Caco-2 (cell line): ENCODE measurements at regions not wholly inside any gene's neighbourhood (a gene's known extent, or its start where the extent isn't known, plus 50 kb on each side); places are given as distances from the start of the nearest gene placed in this dataset.

Source experiments
- BruUV-seq: library from RNA; stranded (reverse); fragments of 400-500 nt; replicated peaks from 2 replicates; lab custom pipeline; 2021; lab: Mats Ljungman, UMichigan
- CTCF ChIA-PET: fragments of 300-600 bp; sonication (Branson Sonifier 250); formaldehyde crosslinking; loops from one replicate; lab custom pipeline; 2022; ENCODE audit warnings: antibody characterized with exemption; lab: Charles Lee
- POLR2A ChIA-PET: fragments of 300-600 bp; sonication (Branson Sonifier 250); formaldehyde crosslinking; loops from one replicate; lab custom pipeline; 2022; ENCODE audit warnings: antibody characterized with exemption; lab: Charles Lee
- DNase-seq, 2 experiments: peaks; one replicate each; pipeline versions ENCODE4 v3.0.0 to v3.0.0-alpha.2; 2020 to 2022
- H3K27me3 ChIP-seq: replicated peaks from 2 replicates; pipeline ENCODE4 v1.6.0; 2011; ENCODE audit warnings: low read length; ENCODE audit not compliant: control insufficient read depth, insufficient read depth
- H3K36me3 ChIP-seq: 2 replicates; pipeline ENCODE4 v1.5.1; 2011; ENCODE audit warnings: low read length; ENCODE audit not compliant: control insufficient read depth, insufficient read depth
- H3K4me1 ChIP-seq: fragments of 250-450 bp; sonication (Bioruptor Pico); 2 replicates; pipeline ENCODE4 v1.5.1; 2020; ENCODE audit warnings: mild to moderate bottlenecking
- H3K4me3 ChIP-seq: 2 replicates; pipeline ENCODE4 v1.5.1; 2011; ENCODE audit warnings: low read depth, mild to moderate bottlenecking, control low read depth, low read length
- H3K9me3 ChIP-seq: fragments of 250-450 bp; sonication (Bioruptor Pico); 2 replicates; pipeline ENCODE4 v1.5.1; 2020; ENCODE audit warnings: mild to moderate bottlenecking, moderate library complexity
- H3K27ac Mint-ChIP-seq: one replicate; pipeline ENCODE4 v1.8.0; 2022; ENCODE audit warnings: mixed read lengths; ENCODE audit not compliant: unreplicated experiment
- H3K27me3 Mint-ChIP-seq: one replicate; pipeline ENCODE4 v1.8.0; 2022; ENCODE audit warnings: mixed read lengths; ENCODE audit not compliant: insufficient read depth, unreplicated experiment
- H3K36me3 Mint-ChIP-seq: one replicate; pipeline ENCODE4 v1.8.0; 2022; ENCODE audit warnings: mild to moderate bottlenecking, mixed read lengths; ENCODE audit not compliant: insufficient read depth, unreplicated experiment
- H3K4me1 Mint-ChIP-seq: one replicate; pipeline ENCODE4 v1.8.0; 2022; ENCODE audit warnings: low read depth, mixed read lengths; ENCODE audit not compliant: unreplicated experiment
- H3K4me3 Mint-ChIP-seq: one replicate; pipeline ENCODE4 v1.8.0; 2022; ENCODE audit warnings: mild to moderate bottlenecking, moderate library complexity, mixed read lengths; ENCODE audit not compliant: unreplicated experiment
- H3K9me3 Mint-ChIP-seq: one replicate; pipeline ENCODE4 v1.8.0; 2022; ENCODE audit warnings: mixed read lengths; ENCODE audit not compliant: unreplicated experiment
- intact Hi-C: fragments of 100-400 bp; cut with micrococcal nuclease; formaldehyde crosslinking; loops from one replicate; pipeline ENCODE4 v1.10.0; 2022; ENCODE audit not compliant: unreplicated experiment
- TF ChIP-seq, protein P1 (sequence below), 2 experiments: fragments of 200-600 bp in 1 of 2; IDR thresholded peaks; 1 replicate in 1 of 2; 2 replicates in 1 of 2; pipeline versions ENCODE4 v1.5.1 to v1.8.0; 2011 to 2022; ENCODE audit warnings: antibody characterized with exemption in 1 of 2, control low read depth in 1 of 2, inconsistent platforms in 1 of 2, low read depth in 1 of 2, low read length in 1 of 2, mild to moderate bottlenecking in 1 of 2, moderate library complexity in 1 of 2; ENCODE audit not compliant: insufficient read depth in 1 of 2, severe bottlenecking in 1 of 2, unreplicated experiment in 1 of 2

DNA sequence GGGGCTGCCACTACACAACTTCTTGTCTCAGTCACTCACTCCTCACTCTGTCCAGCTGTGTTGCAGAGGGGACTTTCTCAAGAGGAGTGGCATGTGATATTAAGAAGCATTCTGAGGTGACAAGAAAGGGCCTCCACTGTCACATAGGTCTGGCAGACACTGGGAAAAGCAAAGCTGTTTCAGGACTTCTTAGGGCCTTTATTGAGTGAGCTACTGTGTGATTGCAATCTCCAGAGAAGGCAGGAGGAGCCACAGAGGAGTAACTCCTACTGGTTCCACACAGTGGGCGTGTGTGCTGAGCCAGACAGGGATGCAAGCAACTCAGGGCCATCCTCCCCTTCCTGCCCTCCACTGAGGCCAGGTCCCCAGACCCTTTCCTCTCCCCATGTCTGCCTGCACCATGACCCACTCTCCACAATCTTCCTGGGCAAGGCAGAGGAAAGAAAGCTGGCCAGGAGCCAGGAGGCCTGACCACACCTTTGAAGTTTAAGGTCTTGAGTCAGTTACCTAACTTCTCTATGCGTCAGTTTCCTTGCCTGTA, 262.0 kb upstream of the ZMIZ1 start:
- intact Hi-C loops = loop anchor here (5.0 kb wide), 1 partner anchor 261 kb away; the partner anchor contains the start of gene ZMIZ1
- no peak for DNase-seq

GRCh38 chr10:78807504-78808203, 261.1 kb upstream of the ZMIZ1 start:
- no peaks in the 10 kb centered on the region for H3K36me3 ChIP-seq
- DNase-seq = no peak
- no peak overlapping the region for H3K4me3 Mint-ChIP-seq
- CTCF ChIA-PET = no interaction called here
- intact Hi-C loops = loop anchor here (5.0 kb wide), 1 partner anchor 260 kb away; the partner anchor contains the start of gene ZMIZ1
- H3K9me3 ChIP-seq = no peaks in the 10 kb centered on the region
- no peaks in the 10 kb centered on the region for H3K27me3 ChIP-seq
- no peaks in the 10 kb centered on the region for H3K9me3 Mint-ChIP-seq
- POLR2A ChIA-PET = no interaction called here
- H3K4me1 ChIP-seq = peaks cover 16% of the 10 kb centered on the region
- no peak overlapping the region for H3K4me3 ChIP-seq
- BruUV-seq = no TSS peak
- TF ChIP-seq, protein P1, sequence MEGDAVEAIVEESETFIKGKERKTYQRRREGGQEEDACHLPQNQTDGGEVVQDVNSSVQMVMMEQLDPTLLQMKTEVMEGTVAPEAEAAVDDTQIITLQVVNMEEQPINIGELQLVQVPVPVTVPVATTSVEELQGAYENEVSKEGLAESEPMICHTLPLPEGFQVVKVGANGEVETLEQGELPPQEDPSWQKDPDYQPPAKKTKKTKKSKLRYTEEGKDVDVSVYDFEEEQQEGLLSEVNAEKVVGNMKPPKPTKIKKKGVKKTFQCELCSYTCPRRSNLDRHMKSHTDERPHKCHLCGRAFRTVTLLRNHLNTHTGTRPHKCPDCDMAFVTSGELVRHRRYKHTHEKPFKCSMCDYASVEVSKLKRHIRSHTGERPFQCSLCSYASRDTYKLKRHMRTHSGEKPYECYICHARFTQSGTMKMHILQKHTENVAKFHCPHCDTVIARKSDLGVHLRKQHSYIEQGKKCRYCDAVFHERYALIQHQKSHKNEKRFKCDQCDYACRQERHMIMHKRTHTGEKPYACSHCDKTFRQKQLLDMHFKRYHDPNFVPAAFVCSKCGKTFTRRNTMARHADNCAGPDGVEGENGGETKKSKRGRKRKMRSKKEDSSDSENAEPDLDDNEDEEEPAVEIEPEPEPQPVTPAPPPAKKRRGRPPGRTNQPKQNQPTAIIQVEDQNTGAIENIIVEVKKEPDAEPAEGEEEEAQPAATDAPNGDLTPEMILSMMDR (IDR thresholded peaks at IDR 0.05; ENCODE audit: insufficient read depth in 1 of 2, low read depth in 1 of 2, low read length in 1 of 2, severe bottlenecking in 1 of 2, unreplicated experiment in 1 of 2) = no peak
- peak overlapping the region; percentile 66 for H3K27ac Mint-ChIP-seq
- peaks cover 19% of the 10 kb centered on the region for H3K4me1 Mint-ChIP-seq
- peaks cover 6% of the 10 kb centered on the region for H3K36me3 Mint-ChIP-seq
- no peaks in the 10 kb centered on the region for H3K27me3 Mint-ChIP-seq

More for the DNA sequence above, 262.0 kb upstream of the ZMIZ1 start:
- no peaks in the 10 kb centered on the region for H3K27me3 Mint-ChIP-seq
- H3K4me1 ChIP-seq = peaks cover 16% of the 10 kb centered on the region
- peaks cover 19% of the 10 kb centered on the region for H3K4me1 Mint-ChIP-seq
- BruUV-seq = no TSS peak
- no peak overlapping the region for H3K4me3 Mint-ChIP-seq
- H3K36me3 Mint-ChIP-seq = peaks cover 6% of the 10 kb centered on the region
- H3K27me3 ChIP-seq = no peaks in the 10 kb centered on the region
- H3K36me3 ChIP-seq = no peaks in the 10 kb centered on the region
- no peaks in the 10 kb centered on the region for H3K9me3 ChIP-seq
- CTCF ChIA-PET = no interaction called here
- POLR2A ChIA-PET = no interaction called here
- H3K4me3 ChIP-seq = no peak overlapping the region
- TF ChIP-seq, protein P1 (IDR thresholded peaks at IDR 0.05; ENCODE audit: insufficient read depth in 1 of 2, low read depth in 1 of 2, low read length in 1 of 2, severe bottlenecking in 1 of 2, unreplicated experiment in 1 of 2) = no peak
- H3K9me3 Mint-ChIP-seq = no peaks in the 10 kb centered on the region
- H3K27ac Mint-ChIP-seq = no peak overlapping the region

DNA sequence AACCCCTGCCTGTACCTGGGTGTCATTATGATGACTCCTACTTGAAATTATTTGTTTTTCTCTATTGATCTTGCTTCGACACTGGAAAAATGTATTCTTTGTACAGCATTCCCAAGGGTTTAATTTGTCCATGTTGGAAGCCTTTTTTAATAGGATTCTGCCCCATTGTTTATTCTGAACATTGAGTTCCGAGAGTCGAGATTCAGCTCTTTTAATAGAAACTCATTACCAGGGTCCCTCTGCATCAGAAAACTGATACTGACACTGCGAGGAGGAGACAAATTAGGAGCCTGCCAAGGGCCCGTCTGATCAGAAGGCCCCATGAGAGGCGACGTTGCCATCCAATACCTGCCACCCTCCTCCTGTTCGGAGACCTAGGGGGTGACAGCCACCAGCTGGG, 260.5 kb upstream of the ZMIZ1 start:
- Mint-ChIP-seq H3K27ac (peak overlapping the region; percentile 66), H3K4me1 (peaks cover 19% of the 10 kb centered on the region), H3K9me3 (no peaks in the 10 kb centered on the region), H3K4me3 (no peak overlapping the region), H3K27me3 (no peaks in the 10 kb centered on the region), H3K36me3 (peaks cover 6% of the 10 kb centered on the region)
- no peaks in the 10 kb centered on the region for H3K9me3 ChIP-seq
- ChIA-PET POLR2A (no interaction called here), CTCF (no interaction called here)
- peaks cover 16% of the 10 kb centered on the region for H3K4me1 ChIP-seq
- no peak overlapping the region for H3K4me3 ChIP-seq
- no peaks in the 10 kb centered on the region for H3K36me3 ChIP-seq
- no TSS peak for BruUV-seq
- no peaks in the 10 kb centered on the region for H3K27me3 ChIP-seq
- no peak for DNase-seq
- TF ChIP-seq, protein P1 (IDR thresholded peaks at IDR 0.05; ENCODE audit: insufficient read depth in 1 of 2, low read depth in 1 of 2, low read length in 1 of 2, severe bottlenecking in 1 of 2, unreplicated experiment in 1 of 2) = no peak
- intact Hi-C loops = loop anchor here (5.0 kb wide), 1 partner anchor 259 kb away; the partner anchor contains the start of gene ZMIZ1
